Mesodermal cell (in vitro differentiated cells): ENCODE measurements at regions not wholly inside any gene's neighbourhood (a gene's known extent, or its start where the extent isn't known, plus 50 kb on each side); places are given as distances from the start of the nearest gene placed in this dataset.

ENCODE experiments used
- H3K27ac ChIP-seq: 2 replicates; pipeline ENCODE4 v1.7.0; 2013; ENCODE audit warnings: mild to moderate bottlenecking, low read depth, low read length, moderate library complexity; ENCODE audit not compliant: severe bottlenecking
- H3K36me3 ChIP-seq: 2 replicates; pipeline ENCODE4 v1.7.1; 2013; ENCODE audit warnings: mild to moderate bottlenecking, low read length, moderate library complexity; ENCODE audit not compliant: control insufficient read depth, insufficient read depth
- H3K4me1 ChIP-seq: one replicate; pipeline ENCODE4 v1.7.1; 2013; ENCODE audit warnings: mild to moderate bottlenecking, low read length; ENCODE audit not compliant: insufficient read depth, control insufficient read depth, poor library complexity, severe bottlenecking
- H3K4me3 ChIP-seq: 2 replicates; pipeline ENCODE4 v1.7.0; 2013; ENCODE audit warnings: low read length, control low read depth, mild to moderate bottlenecking; ENCODE audit not compliant: insufficient read depth, poor library complexity, severe bottlenecking; ENCODE audit errors: extremely low read depth
- H3K9me3 ChIP-seq: 2 replicates; pipeline ENCODE4 v1.7.1; 2013; ENCODE audit warnings: mild to moderate bottlenecking, low read length, moderate library complexity; ENCODE audit not compliant: control insufficient read depth
- WGBS, 2 experiments: methylation state at CpG; one replicate each; pipeline ENCODE4 v1.1.5; 2013; ENCODE audit warnings: missing lambda C conversion rate in 2 of 2; ENCODE audit not compliant: insufficient coverage in 2 of 2; 5-methylcytosine and 5-hydroxymethylcytosine counted together

DNA sequence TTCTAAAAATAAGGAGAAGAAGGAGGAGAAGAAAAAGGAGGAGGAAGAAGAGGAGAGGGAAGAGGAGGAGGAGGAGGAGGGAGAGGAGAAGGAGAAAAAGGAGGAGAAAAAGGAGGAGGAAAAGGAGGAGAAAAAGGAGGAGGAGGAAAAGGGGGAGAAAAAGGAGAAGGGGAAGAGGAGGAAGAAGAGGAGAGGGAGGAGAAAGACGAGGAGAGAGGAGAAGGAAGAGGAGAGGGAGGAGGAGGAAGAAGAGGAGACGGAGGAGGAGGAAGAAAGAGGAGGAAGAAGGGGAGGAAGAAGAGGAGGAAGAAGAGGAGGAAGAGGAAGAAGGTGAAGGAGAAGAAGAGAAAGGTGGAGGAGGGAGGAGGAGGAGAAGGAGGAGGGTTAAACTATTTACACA, 210.2 kb upstream of the TRPM3 start:
- H3K4me1 ChIP-seq = no peaks in the 10 kb centered on the region
- H3K27ac ChIP-seq = no peak overlapping the region
- H3K4me3 ChIP-seq = no peak overlapping the region
- no peaks in the 10 kb centered on the region for H3K36me3 ChIP-seq
- no peaks in the 10 kb centered on the region for H3K9me3 ChIP-seq
- WGBS, 2 experiments = 50 to 89% methylated on average over 1 of the region's 2 CpGs

- Histone ChIP-seq H3K27ac (no peak overlapping the region), H3K4me1 (no peaks in the 10 kb centered on the region), H3K9me3 (no peaks in the 10 kb centered on the region), H3K4me3 (no peak overlapping the region), H3K36me3 (no peaks in the 10 kb centered on the region)
- WGBS, 2 experiments = 86% methylated on average over 1 of the region's 3 CpGs; no CpG with 5 or more reads in 1 of the 2 experiments
These were observed 208.5 kb upstream of the TRPM3 start for GRCh38 chr9:71329873-71330272.

GRCh38 chr9:71326360-71326759, 204.9 kb upstream of the TRPM3 start:
- no peaks in the 10 kb centered on the region for H3K4me1 ChIP-seq
- H3K9me3 ChIP-seq = no peaks in the 10 kb centered on the region
- 83 to 100% methylated on average over 1 of the region's 1 CpG for WGBS, 2 experiments
- no peak overlapping the region for H3K27ac ChIP-seq
- no peak overlapping the region for H3K4me3 ChIP-seq
- H3K36me3 ChIP-seq = no peaks in the 10 kb centered on the region

DNA sequence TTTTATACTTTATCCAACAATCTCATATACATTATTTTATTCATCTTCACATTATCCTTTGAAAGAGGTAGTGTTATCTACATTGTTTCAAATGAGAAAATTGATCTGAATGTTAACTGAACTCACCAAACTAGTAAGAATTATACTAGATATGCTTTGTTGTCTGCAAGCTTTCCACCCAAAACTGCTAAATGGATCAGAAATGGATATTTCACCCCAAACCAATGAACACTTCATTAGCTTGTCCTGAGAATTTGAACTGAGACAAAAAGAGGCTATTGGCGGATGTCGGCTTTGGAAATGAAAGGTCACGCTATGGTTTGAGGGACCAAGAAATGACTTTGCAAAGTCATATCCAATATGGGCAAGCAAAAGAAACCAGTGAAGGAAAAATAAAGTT, 201.9 kb upstream of the TRPM3 start:
- WGBS, 2 experiments = 91 to 100% methylated on average over 3 of the region's 3 CpGs
- Histone ChIP-seq H3K4me3 (no peak overlapping the region), H3K36me3 (no peaks in the 10 kb centered on the region), H3K4me1 (no peaks in the 10 kb centered on the region), H3K9me3 (no peaks in the 10 kb centered on the region), H3K27ac (no peak overlapping the region)

- no peaks in the 10 kb centered on the region for H3K9me3 ChIP-seq
- 100% methylated on average over 1 of the region's 3 CpGs; no CpG with 5 or more reads in 1 of the 2 experiments for WGBS, 2 experiments
- H3K27ac ChIP-seq = no peak overlapping the region
- no peaks in the 10 kb centered on the region for H3K36me3 ChIP-seq
- no peaks in the 10 kb centered on the region for H3K4me1 ChIP-seq
- H3K4me3 ChIP-seq = no peak overlapping the region
These were observed 200.9 kb upstream of the TRPM3 start for GRCh38 chr9:71322311-71322710.

DNA sequence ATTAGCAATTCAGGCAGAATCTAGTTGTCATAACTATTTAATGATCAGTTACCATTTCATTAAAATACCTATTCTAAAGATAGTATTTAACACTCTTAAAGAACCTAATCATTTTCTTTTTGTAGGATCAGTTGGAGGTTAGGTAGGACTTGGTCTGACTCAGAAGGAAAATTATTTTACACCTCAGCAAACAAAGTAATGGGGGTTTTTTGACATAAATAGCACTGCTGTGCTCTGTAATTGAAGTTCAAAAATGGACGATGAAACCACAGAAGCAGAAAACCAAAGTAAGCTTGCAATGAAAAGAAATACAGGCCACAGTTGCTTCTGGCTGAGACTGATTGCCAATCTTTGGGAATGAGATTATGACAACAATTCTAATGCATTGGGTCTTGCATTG, 187.0 kb upstream of the TRPM3 start:
- Histone ChIP-seq H3K27ac (no peak overlapping the region), H3K4me1 (no peaks in the 10 kb centered on the region), H3K9me3 (no peaks in the 10 kb centered on the region), H3K4me3 (no peak overlapping the region), H3K36me3 (no peaks in the 10 kb centered on the region)
- WGBS, 2 experiments = 83 to 100% methylated on average over 1 of the region's 1 CpG

DNA sequence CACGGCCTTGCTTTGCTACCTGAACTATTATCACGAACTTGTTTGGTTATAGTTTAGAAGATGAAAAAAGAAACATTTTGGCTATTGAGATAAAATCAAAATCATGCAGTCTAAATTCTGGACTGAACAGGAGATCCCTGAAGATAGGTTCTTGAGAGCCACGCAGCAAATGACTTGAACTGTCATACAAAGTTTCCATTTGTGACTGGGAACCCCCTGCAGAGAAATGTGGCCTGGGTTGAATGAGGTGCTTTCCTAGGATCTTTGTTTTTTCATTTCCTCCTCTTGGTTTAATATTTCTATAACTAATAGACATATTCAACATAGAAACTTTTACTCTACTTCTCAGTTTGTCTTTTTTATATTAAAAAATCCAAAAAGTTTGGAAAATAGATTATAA, 184.7 kb upstream of the TRPM3 start:
- WGBS, 2 experiments = 93 to 100% methylated on average over 2 to 3 of the region's 3 CpGs
- Histone ChIP-seq H3K27ac (no peak overlapping the region), H3K9me3 (no peaks in the 10 kb centered on the region)

DNA sequence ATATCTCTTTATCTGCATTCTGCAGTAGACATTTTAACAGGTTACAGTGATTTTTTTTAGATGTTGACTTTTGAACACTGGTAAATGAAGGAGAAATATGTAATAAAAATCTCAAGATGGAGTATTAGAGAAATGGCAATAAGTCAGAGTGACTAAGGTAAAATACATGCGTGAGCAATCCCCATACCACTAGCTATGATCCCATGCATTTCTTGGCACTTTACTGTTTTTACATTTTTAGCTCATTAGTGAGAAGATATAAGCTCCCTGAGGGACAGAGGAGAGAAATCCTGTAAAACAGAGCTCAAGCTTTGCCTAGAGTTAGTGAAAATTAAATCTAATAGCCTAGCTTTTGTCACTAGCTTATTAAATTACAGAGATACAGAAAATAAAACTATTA, 181.9 kb upstream of the TRPM3 start:
- Histone ChIP-seq H3K4me3 (no peak overlapping the region), H3K36me3 (no peaks in the 10 kb centered on the region), H3K9me3 (no peaks in the 10 kb centered on the region), H3K27ac (no peak overlapping the region), H3K4me1 (no peaks in the 10 kb centered on the region)
- WGBS, 2 experiments = no CpG with 5 or more reads among the region's 1 CpG

More for the DNA sequence above, 184.7 kb upstream of the TRPM3 start:
- no peak overlapping the region for H3K4me3 ChIP-seq
- no peaks in the 10 kb centered on the region for H3K4me1 ChIP-seq
- H3K36me3 ChIP-seq = no peaks in the 10 kb centered on the region

DNA sequence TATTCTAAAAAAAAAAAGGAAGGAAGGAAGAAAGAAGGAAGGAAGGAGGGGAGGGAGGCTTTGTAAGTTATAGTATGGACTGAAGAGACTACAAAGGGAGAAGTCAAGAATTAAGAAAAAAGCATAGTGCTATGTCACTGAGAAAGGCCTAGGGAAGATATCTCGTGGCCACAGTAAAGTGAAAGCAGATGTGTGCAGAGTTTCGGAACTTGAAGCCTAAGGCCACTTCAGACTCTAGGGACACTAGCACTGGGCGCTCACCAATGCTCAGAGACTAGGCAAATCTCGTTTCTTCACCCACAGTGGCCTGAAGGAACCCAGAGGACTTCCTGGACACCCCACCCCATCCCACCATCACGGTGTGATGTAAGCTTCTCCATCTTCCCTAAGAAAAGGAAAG, 181.4 kb upstream of the TRPM3 start:
- Histone ChIP-seq H3K4me1 (no peaks in the 10 kb centered on the region), H3K4me3 (no peak overlapping the region), H3K36me3 (no peaks in the 10 kb centered on the region)

GRCh38 chr9:71295928-71296327, 174.5 kb upstream of the TRPM3 start:
- no peaks in the 10 kb centered on the region for H3K4me1 ChIP-seq
- no CpG with 5 or more reads among the region's 3 CpGs for WGBS, 2 experiments
- no peaks in the 10 kb centered on the region for H3K9me3 ChIP-seq
- H3K36me3 ChIP-seq = no peaks in the 10 kb centered on the region
- H3K4me3 ChIP-seq = no peak overlapping the region
- no peak overlapping the region for H3K27ac ChIP-seq

More for the DNA sequence above, 181.4 kb upstream of the TRPM3 start:
- Histone ChIP-seq H3K9me3 (no peaks in the 10 kb centered on the region), H3K27ac (no peak overlapping the region)
- 85 to 88% methylated on average over 2 to 3 of the region's 5 CpGs for WGBS, 2 experiments

DNA sequence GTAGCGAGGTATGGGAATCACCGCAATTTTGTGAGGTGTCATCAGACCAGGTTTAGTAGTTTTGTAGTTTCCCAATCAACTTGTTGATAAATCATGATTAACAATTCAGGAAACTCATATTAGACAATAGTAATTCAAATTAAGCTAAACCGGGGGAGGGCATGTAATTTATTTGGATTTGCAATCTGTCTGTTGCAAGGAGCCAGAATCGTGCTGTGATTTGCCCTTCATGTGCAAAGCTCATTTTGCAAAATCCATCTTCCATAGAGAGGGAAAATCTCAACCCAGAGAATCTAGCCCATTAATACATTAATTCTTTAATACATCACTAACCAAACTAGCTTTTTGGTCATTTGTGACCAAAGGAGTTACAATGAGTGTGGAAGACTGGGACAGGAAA, 164.7 kb upstream of the TRPM3 start:
- no peaks in the 10 kb centered on the region for H3K4me1 ChIP-seq
- no peaks in the 10 kb centered on the region for H3K36me3 ChIP-seq
- H3K9me3 ChIP-seq = no peaks in the 10 kb centered on the region
- H3K27ac ChIP-seq = no peak overlapping the region
- H3K4me3 ChIP-seq = no peak overlapping the region
- WGBS, 2 experiments = 60 to 71% methylated on average over 1 of the region's 4 CpGs
